Body of pancreas (tissue), 4 donors: ENCODE measurements at regions not wholly inside any gene's neighbourhood (a gene's known extent, or its start where the extent isn't known, plus 50 kb on each side); places are given as distances from the start of the nearest gene placed in this dataset.

Experiments used
- ATAC-seq: fragments of 150-250 bp; one replicate; pipeline ENCODE4 v1.9.1; 2016
- DNase-seq, 4 donors: peaks; one replicate each; pipeline ENCODE4 v3.0.0-alpha.2; 2019
- H3K27ac ChIP-seq, 4 donors: fragments of 200-600 bp; sonication (generic); 1 replicate in 3 of 4; 2 replicates in 1 of 4; pipeline versions ENCODE4 v1.5.1 to v1.6.1; 2016 to 2019; ENCODE audit warnings: mild to moderate bottlenecking in 1 of 4, mixed read lengths in 1 of 4, moderate library complexity in 1 of 4
- H3K27me3 ChIP-seq, 2 donors: fragments of 200-600 bp; sonication (generic); one replicate each; pipeline ENCODE4 v1.6.0; 2016; ENCODE audit warnings: mild to moderate bottlenecking in 1 of 2
- H3K36me3 ChIP-seq, 2 donors: fragments of 200-600 bp; sonication (generic); replicated peaks in 1 of 2; 2 replicates each; pipeline ENCODE4 v1.5.1; 2016; ENCODE audit warnings: low read depth in 2 of 2; ENCODE audit not compliant: insufficient read depth in 1 of 2
- H3K4me1 ChIP-seq: fragments of 200-600 bp; sonication (generic); one replicate; pipeline ENCODE4 v1.6.0; 2016
- H3K4me3 ChIP-seq, 2 donors: fragments of 200-600 bp; sonication (generic); 1 replicate in 1 of 2; 2 replicates in 1 of 2; pipeline ENCODE4 v1.5.1; 2016 to 2019
- H3K9me3 ChIP-seq, 3 donors: fragments of 200-600 bp; sonication (generic); 1 replicate in 2 of 3; 2 replicates in 1 of 3; pipeline ENCODE4 v1.5.1; 2016
- CTCF ChIP-seq, 7 experiments: fragments of 450-650 bp in 4 of 7; fragments of 200-600 bp in 3 of 7; sonication (generic) in 3 of 7; IDR thresholded peaks; one replicate each; pipeline ENCODE4 v1.5.1; 2016 to 2019; ENCODE audit warnings: antibody characterized with exemption in 7 of 7
- POLR2A ChIP-seq, 3 donors: fragments of 450-650 bp; IDR thresholded peaks; one replicate each; pipeline ENCODE4 v1.6.1; 2016; ENCODE audit warnings: antibody characterized with exemption in 3 of 3, mild to moderate bottlenecking in 2 of 3
- WGBS, 2 donors: methylation state at CpG; one replicate each; pipeline ENCODE4 v1.1.5; 2017; 5-methylcytosine and 5-hydroxymethylcytosine counted together
- intact Hi-C: fragments of 100-400 bp; cut with DNase I; formaldehyde crosslinking; loops from one replicate; pipeline ENCODE4 v1.15.1; 2023

- H3K4me1 ChIP-seq: no peaks in the 10 kb centered on the region
- TF ChIP-seq POLR2A (IDR thresholded peaks at IDR 0.05) (no peak), CTCF (IDR thresholded peaks at IDR 0.05) (no peak)
- H3K27ac ChIP-seq: no peak overlapping the region
- no peak for ATAC-seq
- no peaks in the 10 kb centered on the region for H3K36me3 ChIP-seq
- WGBS, 2 donors: 83 to 91% methylated on average over 7 to 8 of the region's 8 CpGs
- H3K9me3 ChIP-seq: no peaks in the 10 kb centered on the region
- no peak overlapping the region for H3K4me3 ChIP-seq
- intact Hi-C loops: no loop called here
- no peak for DNase-seq
- H3K27me3 ChIP-seq: no peaks in the 10 kb centered on the region
Measured at GRCh38 chr11:94671553-94672366, 96.4 kb upstream of the AMOTL1 start.

- no peak overlapping the region for H3K4me3 ChIP-seq
- intact Hi-C loops: no loop called here
- ATAC-seq: no peak
- WGBS, 2 donors: 94 to 97% methylated on average over 7 to 8 of the region's 8 CpGs
- H3K27ac ChIP-seq: no peak overlapping the region
- H3K36me3 ChIP-seq: no peaks in the 10 kb centered on the region
- H3K4me1 ChIP-seq: no peaks in the 10 kb centered on the region
- no peaks in the 10 kb centered on the region for H3K9me3 ChIP-seq
- no peaks in the 10 kb centered on the region for H3K27me3 ChIP-seq
- DNase-seq: no peak
- TF ChIP-seq POLR2A (IDR thresholded peaks at IDR 0.05) (no peak), CTCF (IDR thresholded peaks at IDR 0.05) (no peak)
Measured at GRCh38 chr11:94672636-94673035, 95.5 kb upstream of the AMOTL1 start.

GRCh38 chr11:94673386-94673785, 94.8 kb upstream of the AMOTL1 start:
- Histone ChIP-seq H3K27me3 (no peaks in the 10 kb centered on the region), H3K4me3 (no peak overlapping the region), H3K9me3 (no peaks in the 10 kb centered on the region), H3K36me3 (no peaks in the 10 kb centered on the region), H3K4me1 (no peaks in the 10 kb centered on the region), H3K27ac (no peak overlapping the region)
- TF ChIP-seq POLR2A (IDR thresholded peaks at IDR 0.05): no peak
- no peak for TF ChIP-seq CTCF (IDR thresholded peaks at IDR 0.05)
- DNase-seq (no peak), ATAC-seq (no peak)
- 91 to 93% methylated on average over 2 of the region's 2 CpGs for WGBS, 2 donors
- intact Hi-C loops: no loop called here

GRCh38 chr11:94673951-94674491, 94.1 kb upstream of the AMOTL1 start:
- TF ChIP-seq CTCF (IDR thresholded peaks at IDR 0.05) (no peak), POLR2A (IDR thresholded peaks at IDR 0.05) (no peak)
- DNase-seq (no peak), ATAC-seq (no peak)
- H3K9me3 ChIP-seq: no peaks in the 10 kb centered on the region
- H3K4me3 ChIP-seq: no peak overlapping the region
- no peaks in the 10 kb centered on the region for H3K27me3 ChIP-seq
- intact Hi-C loops: no loop called here
- H3K36me3 ChIP-seq: no peaks in the 10 kb centered on the region
- WGBS, 2 donors: 56 to 62% methylated on average over 6 of the region's 6 CpGs
- H3K27ac ChIP-seq: no peak overlapping the region
- H3K4me1 ChIP-seq: no peaks in the 10 kb centered on the region

- intact Hi-C loops: no loop called here
- H3K27me3 ChIP-seq: no peaks in the 10 kb centered on the region
- 83% methylated on average over 2 of the region's 2 CpGs for WGBS, 2 donors
Measured at GRCh38 chr11:94675239-94675638, 92.9 kb upstream of the AMOTL1 start.

More at GRCh38 chr11:94675239-94675638, 92.9 kb upstream of the AMOTL1 start:
- no peak for ATAC-seq
- Histone ChIP-seq H3K4me3 (no peak overlapping the region), H3K9me3 (no peaks in the 10 kb centered on the region), H3K36me3 (no peaks in the 10 kb centered on the region), H3K27ac (no peak overlapping the region), H3K4me1 (no peaks in the 10 kb centered on the region)
- no peak for TF ChIP-seq POLR2A (IDR thresholded peaks at IDR 0.05)
- TF ChIP-seq CTCF (IDR thresholded peaks at IDR 0.05): no peak
- DNase-seq: peak in 1 of 4 donors; percentile 39
